ENCODE measurements at regions not wholly inside any gene's neighbourhood (a gene's known extent, or its start where the extent isn't known, plus 50 kb on each side); places are given as distances from the start of the nearest gene placed in this dataset.
"Not testable (repeated sequence)": the region's sequence is repeated elsewhere in the genome, so short reads cannot be mapped to it uniquely, and the experiment has no call there.

DNA sequence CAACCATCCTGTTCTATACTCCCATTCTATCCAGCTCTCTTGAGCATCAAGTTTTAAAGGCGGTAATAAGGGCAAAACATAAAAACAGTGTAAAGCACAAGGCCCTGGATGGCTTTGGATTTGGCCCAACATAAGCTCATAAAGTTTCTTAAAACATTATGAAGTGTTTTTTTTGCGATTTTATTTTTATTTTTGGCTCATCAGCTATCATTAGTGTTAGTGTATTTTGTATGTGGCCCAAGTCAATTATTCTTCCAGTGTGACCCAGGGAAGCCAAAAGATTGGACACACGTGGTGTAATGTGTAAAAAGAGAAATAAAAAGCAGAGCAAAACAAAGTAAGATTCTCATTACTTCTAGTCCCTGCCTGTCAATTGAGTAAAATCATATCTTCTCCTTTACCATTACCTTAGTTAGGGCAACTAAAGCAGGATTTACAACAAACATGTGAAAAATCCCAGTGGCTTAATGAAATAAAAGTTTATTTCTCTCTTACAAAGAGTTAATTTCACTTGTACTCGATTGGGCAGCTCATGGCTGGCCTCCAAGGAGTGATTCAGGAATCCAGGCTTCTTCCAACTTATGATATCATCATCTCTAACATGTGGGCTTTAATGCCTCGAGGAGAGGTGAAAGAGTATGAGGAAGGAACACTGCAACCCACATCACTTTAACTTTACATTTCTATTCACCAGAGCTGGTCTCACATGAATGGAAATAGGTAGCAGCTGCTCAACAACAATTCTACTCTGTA, 725.2 kb upstream of the SLITRK1 start:
- TF ChIP-seq, protein P1, sequence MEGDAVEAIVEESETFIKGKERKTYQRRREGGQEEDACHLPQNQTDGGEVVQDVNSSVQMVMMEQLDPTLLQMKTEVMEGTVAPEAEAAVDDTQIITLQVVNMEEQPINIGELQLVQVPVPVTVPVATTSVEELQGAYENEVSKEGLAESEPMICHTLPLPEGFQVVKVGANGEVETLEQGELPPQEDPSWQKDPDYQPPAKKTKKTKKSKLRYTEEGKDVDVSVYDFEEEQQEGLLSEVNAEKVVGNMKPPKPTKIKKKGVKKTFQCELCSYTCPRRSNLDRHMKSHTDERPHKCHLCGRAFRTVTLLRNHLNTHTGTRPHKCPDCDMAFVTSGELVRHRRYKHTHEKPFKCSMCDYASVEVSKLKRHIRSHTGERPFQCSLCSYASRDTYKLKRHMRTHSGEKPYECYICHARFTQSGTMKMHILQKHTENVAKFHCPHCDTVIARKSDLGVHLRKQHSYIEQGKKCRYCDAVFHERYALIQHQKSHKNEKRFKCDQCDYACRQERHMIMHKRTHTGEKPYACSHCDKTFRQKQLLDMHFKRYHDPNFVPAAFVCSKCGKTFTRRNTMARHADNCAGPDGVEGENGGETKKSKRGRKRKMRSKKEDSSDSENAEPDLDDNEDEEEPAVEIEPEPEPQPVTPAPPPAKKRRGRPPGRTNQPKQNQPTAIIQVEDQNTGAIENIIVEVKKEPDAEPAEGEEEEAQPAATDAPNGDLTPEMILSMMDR (IDR thresholded peaks at IDR 0.05; ENCODE audit: control insufficient read depth, extremely low read depth, insufficient read depth) = no peak
- H3K4me3 ChIP-seq (ENCODE audit: low read depth, low read length) = no peak overlapping the region
- peak; percentile 27 for DNase-seq (ENCODE audit: low read depth)

DNA sequence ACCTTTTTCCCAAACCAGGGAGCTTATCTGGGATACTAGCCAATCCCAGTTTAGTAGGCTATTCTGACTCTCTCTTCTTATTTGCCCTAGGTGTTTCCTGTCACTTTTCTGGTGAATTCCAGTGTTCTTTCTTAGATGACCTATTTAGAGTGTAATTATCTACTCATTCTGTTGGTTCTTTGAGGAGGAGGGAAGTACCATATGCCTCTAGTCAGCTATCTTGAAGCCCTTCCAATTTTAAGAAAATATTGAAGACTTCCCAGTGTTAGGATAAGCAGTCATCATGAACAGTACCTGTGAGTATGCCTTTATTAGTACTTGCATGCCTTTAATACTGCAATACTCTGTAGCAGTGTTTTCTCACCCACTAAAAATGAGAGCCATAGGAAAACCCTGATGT, 724.3 kb upstream of the SLITRK1 start:
- no peak overlapping the region for H3K4me3 ChIP-seq (ENCODE audit: low read depth, low read length)
- no peak for DNase-seq (ENCODE audit: low read depth)
- TF ChIP-seq, protein P1 (IDR thresholded peaks at IDR 0.05; ENCODE audit: control insufficient read depth, extremely low read depth, insufficient read depth) = no peak

DNA sequence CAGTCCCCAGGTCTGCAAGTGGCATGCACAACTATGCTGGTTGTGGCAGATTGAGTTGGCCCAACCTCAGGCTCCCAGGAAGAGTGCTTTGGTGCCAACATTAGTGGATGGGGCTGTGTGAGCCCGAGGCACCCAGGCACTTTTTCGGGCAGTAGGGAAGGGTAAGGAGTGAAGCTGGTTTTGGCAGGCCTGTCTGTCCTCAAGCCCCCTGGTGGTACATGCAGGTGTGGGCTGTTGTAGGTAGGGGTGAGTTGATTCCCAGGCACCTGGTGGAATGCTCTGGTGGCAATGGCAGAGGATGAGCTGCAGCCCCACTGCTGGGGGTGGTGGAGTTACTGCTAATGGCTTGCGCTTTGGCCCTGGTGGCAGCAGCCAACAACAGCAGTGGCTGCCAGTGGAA, 723.7 kb upstream of the SLITRK1 start:
- DNase-seq (ENCODE audit: low read depth) = no peak
- TF ChIP-seq, protein P1 (IDR thresholded peaks at IDR 0.05; ENCODE audit: control insufficient read depth, extremely low read depth, insufficient read depth) = no peak

DNA sequence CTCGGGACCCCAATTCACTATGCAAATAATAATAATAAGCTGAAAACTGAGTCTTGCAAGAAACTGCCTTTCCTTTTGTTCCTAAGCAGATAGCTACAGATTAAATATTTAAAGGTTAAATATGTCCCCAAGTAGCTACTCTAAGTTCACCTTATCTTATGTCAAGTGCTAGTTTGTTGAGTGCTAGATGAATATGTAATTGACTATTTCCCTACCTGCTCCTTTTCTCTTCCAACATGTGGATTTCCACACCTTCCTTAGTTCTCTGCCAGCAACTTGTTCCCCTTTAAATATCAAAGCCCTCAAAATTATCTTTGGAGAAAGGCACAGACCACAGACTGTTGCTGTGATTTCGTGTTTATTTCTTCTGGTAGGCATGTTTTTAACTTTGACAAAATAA, 709.2 kb upstream of the SLITRK1 start:
- no peak for DNase-seq (ENCODE audit: low read depth)
- no peak overlapping the region for H3K4me3 ChIP-seq (ENCODE audit: low read depth, low read length)
- TF ChIP-seq, protein P1 (IDR thresholded peaks at IDR 0.05; ENCODE audit: control insufficient read depth, extremely low read depth, insufficient read depth) = no peak

More for the DNA sequence above, 723.7 kb upstream of the SLITRK1 start:
- no peak overlapping the region for H3K4me3 ChIP-seq (ENCODE audit: low read depth, low read length)

DNA sequence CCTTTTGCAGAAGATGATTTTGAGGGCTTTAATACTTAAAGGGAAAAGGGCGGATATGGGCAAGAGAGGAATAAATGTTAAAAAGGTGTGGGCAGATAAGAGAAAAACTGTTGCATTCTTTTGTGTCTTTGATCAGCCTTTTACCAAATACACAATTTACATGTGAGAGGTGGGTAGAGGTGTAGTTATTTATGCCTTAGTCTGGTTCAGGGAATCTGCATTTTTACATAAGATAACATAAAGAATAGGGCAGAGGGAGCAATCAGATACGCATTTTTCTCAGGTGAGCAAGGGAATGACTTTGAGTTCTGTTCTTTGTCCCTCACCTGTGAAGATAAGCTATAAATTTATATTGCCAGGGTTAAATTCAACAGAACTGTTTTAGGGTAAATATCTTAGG, 708.4 kb upstream of the SLITRK1 start:
- no peak overlapping the region for H3K4me3 ChIP-seq (ENCODE audit: low read depth, low read length)
- TF ChIP-seq, protein P1 (IDR thresholded peaks at IDR 0.05; ENCODE audit: control insufficient read depth, extremely low read depth, insufficient read depth) = no peak
- no peak for DNase-seq (ENCODE audit: low read depth)

DNA sequence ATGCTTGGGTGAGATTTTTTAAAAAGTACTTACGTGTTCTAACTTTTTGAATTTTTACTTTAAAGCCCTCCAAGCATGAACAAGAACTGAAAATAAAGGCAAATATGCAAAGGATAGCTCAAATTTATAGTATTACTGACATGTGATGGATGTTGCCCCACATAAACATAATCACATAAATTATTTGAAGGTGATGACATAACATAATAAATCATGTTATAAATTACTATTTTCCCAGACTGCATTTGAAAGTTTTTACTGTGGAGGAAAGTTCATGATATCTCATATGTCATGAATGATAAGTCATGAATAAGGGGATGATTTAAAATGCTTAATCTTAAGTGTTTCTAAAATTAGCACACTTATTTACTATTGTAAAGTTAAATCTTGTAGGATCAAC, 705.7 kb upstream of the SLITRK1 start:
- H3K4me3 ChIP-seq (ENCODE audit: low read depth, low read length) = no peak overlapping the region
- TF ChIP-seq, protein P1 (IDR thresholded peaks at IDR 0.05; ENCODE audit: control insufficient read depth, extremely low read depth, insufficient read depth) = no peak
- no peak for DNase-seq (ENCODE audit: low read depth)

DNA sequence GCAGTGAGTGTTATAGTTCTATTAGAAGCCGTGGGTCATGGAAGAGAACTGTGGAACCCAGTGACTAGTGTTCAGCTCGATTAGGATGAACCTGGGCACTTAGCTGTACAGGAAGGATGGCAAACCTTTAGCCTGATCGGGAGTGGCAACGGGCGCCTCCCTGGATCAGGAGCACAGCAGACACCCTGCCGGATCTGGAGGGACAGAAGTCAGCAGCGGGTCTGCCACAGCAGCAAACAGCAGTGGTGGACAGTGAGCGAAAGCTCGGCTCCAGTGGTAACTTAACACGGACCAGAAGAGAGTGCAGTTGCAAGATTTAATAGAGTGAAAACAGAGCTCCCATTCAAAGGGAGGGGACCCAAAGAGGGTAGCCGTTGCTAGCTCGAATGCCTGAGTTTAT, 697.6 kb upstream of the SLITRK1 start:
- not testable (repeated sequence) for DNase-seq (ENCODE audit: low read depth); H3K4me3 ChIP-seq (ENCODE audit: low read depth, low read length)

Data from LNCaP clone FGC (cell line).